IMR-90 (cell line): ENCODE measurements at regions not wholly inside any gene's neighbourhood (a gene's known extent, or its start where the extent isn't known, plus 50 kb on each side); places are given as distances from the start of the nearest gene placed in this dataset.

ENCODE experiments used
- BHLHE40 ChIP-seq: fragments of 150-350 bp; IDR thresholded peaks from 2 replicates; pipeline ENCODE4 v1.6.1; 2016; ENCODE audit warnings: mild to moderate bottlenecking, low read depth, low read length
- CEBPB ChIP-seq: IDR thresholded peaks from 2 replicates; pipeline ENCODE4 v1.6.1; 2012; ENCODE audit warnings: low read depth, low read length, improper control_type of control experiment
- CHD1 ChIP-seq: IDR thresholded peaks from 2 replicates; pipeline ENCODE4 v1.6.1; 2012; ENCODE audit warnings: low read depth, low read length, improper control_type of control experiment
- CTCF ChIP-seq: conservative IDR thresholded peaks from 2 replicates; pipeline ENCODE4 v1.5.1; 2012; ENCODE audit warnings: mild to moderate bottlenecking, low read depth, low read length, improper control_type of control experiment
- ELK1 ChIP-seq: fragments of 150-350 bp; IDR thresholded peaks from 2 replicates; pipeline ENCODE4 v1.6.1; 2016; ENCODE audit warnings: low read depth, mild to moderate bottlenecking, low read length, moderate library complexity, borderline replicate concordance
- FOS ChIP-seq: fragments of 150-350 bp; IDR thresholded peaks from 2 replicates; pipeline ENCODE4 v1.6.1; 2016; ENCODE audit warnings: low read depth, low read length
- MAFK ChIP-seq: IDR thresholded peaks from 2 replicates; pipeline ENCODE4 v1.6.1; 2012; ENCODE audit warnings: low read depth, low read length, improper control_type of control experiment
- MAZ ChIP-seq: IDR thresholded peaks from 2 replicates; pipeline ENCODE4 v1.6.1; 2012; ENCODE audit warnings: low read depth, mild to moderate bottlenecking, low read length, improper control_type of control experiment, moderate library complexity, borderline replicate concordance
- MXI1 ChIP-seq: IDR thresholded peaks from 2 replicates; pipeline ENCODE4 v1.6.1; 2012; ENCODE audit warnings: low read depth, mild to moderate bottlenecking, low read length, moderate library complexity, borderline replicate concordance
- POLR2A ChIP-seq: IDR thresholded peaks from 2 replicates; pipeline ENCODE4 v1.6.1; 2012; ENCODE audit warnings: mild to moderate bottlenecking, low read depth, low read length
- RAD21 ChIP-seq: IDR thresholded peaks from 2 replicates; pipeline ENCODE4 v1.6.1; 2012; ENCODE audit warnings: low read length, improper control_type of control experiment
- RCOR1 ChIP-seq: IDR thresholded peaks from 2 replicates; pipeline ENCODE4 v1.6.1; 2012; ENCODE audit warnings: mild to moderate bottlenecking, low read length, improper control_type of control experiment; ENCODE audit not compliant: insufficient replicate concordance
- RFX5 ChIP-seq: IDR thresholded peaks from 2 replicates; pipeline ENCODE4 v1.8.0; 2012; ENCODE audit warnings: low read depth, mild to moderate bottlenecking, low read length, moderate library complexity
- SMC3 ChIP-seq: fragments of 150-350 bp; IDR thresholded peaks from 2 replicates; pipeline ENCODE4 v1.6.1; 2016; ENCODE audit warnings: low read depth, mild to moderate bottlenecking, antibody characterized with exemption, low read length, moderate library complexity

- TF ChIP-seq RAD21: no peak
- TF ChIP-seq CTCF: no peak
- TF ChIP-seq MAFK: no peak
- no peak for TF ChIP-seq POLR2A
- no peak for TF ChIP-seq CEBPB
- TF ChIP-seq RCOR1: no peak
- TF ChIP-seq SMC3: no peak
- no peak for TF ChIP-seq ELK1
- TF ChIP-seq FOS: no peak
- TF ChIP-seq MAZ: no peak
- TF ChIP-seq MXI1: no peak
- no peak for TF ChIP-seq RFX5
- no peak for TF ChIP-seq BHLHE40
- no peak for TF ChIP-seq CHD1
Observed at GRCh38 chr4:108371282-108371681, 202.6 kb upstream of the LEF1 start.
